22Rv1 (cell line): ENCODE measurements at regions not wholly inside any gene's neighbourhood (a gene's known extent, or its start where the extent isn't known, plus 50 kb on each side); places are given as distances from the start of the nearest gene placed in this dataset.

ENCODE experiments used
- H3K27ac ChIP-seq: fragments of 450-650 bp; 2 replicates; pipeline ENCODE4 v1.5.1; 2017
- ZFX ChIP-seq: fragments of 450-650 bp; IDR thresholded peaks from 2 replicates; pipeline ENCODE4 v1.6.1; 2017; ENCODE audit warnings: antibody characterized with exemption, borderline replicate concordance
- TF ChIP-seq, protein P1 (sequence below): fragments of 450-650 bp; IDR thresholded peaks from 2 replicates; pipeline ENCODE4 v1.5.1; 2017; ENCODE audit warnings: mild to moderate bottlenecking

DNA sequence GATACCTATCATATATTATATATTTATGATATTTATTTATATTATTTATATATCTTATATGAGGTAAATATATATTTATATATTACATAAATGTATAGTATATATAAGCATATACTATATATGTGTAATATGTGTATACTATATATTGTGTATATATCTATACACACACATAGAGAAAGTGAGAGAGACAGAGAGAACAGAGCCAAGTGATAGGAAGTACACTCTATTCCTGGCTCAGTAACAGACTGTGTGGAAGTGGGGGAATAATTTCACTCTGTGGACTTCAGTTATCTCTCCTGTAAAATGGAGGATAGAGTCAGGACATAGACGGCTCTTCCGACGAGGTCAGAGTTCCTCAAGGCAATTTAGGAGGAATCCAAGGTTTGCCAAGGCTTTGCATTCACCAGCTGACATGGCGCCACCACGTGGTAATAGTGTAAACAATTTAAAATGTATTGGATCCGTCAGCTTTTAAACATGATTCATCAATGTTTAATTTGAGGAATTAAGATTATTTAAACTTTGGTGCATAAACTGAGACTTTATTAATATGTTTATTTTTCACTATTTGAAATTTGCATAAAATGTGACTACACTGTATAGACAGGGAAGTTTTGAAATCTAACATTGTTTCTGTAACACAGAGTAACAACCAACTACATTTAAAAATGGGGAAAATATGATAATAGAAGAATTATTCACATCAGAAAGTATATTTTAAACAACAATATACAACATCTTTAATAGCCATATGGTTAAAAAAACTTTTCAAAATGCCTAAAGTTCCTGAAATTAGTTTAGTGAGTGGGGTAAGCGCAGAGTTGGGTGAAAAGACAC is 75.4 kb upstream of the TMEM244 start:
- no peak overlapping the region for H3K27ac ChIP-seq
- TF ChIP-seq, protein P1, sequence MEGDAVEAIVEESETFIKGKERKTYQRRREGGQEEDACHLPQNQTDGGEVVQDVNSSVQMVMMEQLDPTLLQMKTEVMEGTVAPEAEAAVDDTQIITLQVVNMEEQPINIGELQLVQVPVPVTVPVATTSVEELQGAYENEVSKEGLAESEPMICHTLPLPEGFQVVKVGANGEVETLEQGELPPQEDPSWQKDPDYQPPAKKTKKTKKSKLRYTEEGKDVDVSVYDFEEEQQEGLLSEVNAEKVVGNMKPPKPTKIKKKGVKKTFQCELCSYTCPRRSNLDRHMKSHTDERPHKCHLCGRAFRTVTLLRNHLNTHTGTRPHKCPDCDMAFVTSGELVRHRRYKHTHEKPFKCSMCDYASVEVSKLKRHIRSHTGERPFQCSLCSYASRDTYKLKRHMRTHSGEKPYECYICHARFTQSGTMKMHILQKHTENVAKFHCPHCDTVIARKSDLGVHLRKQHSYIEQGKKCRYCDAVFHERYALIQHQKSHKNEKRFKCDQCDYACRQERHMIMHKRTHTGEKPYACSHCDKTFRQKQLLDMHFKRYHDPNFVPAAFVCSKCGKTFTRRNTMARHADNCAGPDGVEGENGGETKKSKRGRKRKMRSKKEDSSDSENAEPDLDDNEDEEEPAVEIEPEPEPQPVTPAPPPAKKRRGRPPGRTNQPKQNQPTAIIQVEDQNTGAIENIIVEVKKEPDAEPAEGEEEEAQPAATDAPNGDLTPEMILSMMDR = peak; percentile 83
- TF ChIP-seq ZFX = no peak

DNA sequence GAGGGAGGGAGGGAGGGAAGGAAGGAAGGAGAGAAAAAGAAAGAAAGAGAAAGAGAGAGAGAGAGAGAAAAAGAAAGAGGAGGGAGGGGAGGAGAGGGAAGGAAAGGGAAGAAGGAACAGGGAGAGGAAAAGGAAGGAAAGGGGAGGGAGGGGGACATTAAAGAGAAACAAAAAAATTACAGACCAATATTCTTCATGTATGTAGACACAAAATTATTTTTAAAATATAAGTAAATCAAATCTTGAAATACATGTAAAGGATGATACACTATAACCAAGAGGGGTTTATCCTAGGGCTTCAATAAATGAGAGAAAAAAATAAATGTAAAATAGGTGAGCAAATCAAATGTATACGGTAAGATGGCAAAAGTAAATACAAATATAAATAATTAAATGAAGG is 71.2 kb upstream of the TMEM244 start:
- TF ChIP-seq ZFX = no peak
- TF ChIP-seq, protein P1 = no peak
- no peak overlapping the region for H3K27ac ChIP-seq

DNA sequence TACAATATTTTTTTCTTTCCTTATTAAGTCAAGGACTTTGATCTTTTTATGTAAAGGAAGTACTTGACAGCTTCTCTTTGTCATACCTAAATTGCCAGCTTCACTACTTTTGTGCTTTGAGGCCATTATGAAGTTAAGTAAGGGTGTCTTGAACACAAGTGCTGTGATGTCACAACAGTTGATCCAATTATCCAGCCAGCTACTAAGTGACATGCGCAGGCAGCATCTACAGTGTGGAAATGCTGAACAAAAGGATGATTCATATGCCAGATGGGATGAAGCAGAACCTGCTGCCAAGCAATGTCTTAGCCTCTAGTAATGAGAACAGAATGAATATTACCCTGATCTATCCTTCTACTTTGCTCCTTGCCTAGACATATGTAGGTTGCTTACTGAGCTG is 68.3 kb upstream of the TMEM244 start:
- no peak overlapping the region for H3K27ac ChIP-seq
- TF ChIP-seq, protein P1 = no peak
- no peak for TF ChIP-seq ZFX

DNA sequence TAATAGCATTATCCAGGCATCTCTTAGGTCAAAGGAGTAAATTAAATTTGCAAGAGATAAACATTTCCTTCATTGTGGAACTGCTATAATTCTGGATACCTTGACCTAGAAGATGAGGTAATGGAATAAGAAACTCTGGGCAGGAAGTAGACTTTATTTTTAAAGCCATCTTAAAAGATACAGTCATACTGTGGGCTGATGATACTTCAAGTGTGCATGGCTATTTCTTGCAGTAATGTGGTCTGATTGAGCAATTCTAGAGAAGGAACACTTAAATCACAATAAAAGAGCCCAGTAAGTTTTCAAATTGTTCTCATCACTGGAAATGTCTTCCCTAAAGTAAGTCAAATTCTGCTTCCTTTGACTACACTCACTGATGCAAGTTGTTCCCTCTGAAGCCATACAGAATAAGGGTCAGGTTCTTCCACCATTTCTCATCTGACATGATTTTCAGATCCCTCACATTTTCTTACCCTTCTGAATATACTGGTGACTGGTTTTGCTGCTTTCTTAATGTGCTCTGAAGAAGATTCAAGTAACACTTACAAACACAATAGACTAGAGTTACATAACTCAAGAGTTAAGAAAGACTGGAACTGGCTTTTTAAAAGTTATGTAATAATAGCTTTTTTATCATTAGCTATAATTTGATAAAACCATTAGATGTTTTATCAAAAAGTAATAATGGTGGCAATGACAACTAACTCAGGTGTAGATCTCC is 62.6 kb upstream of the TMEM244 start:
- no peak overlapping the region for H3K27ac ChIP-seq
- no peak for TF ChIP-seq ZFX
- TF ChIP-seq, protein P1 = no peak

DNA sequence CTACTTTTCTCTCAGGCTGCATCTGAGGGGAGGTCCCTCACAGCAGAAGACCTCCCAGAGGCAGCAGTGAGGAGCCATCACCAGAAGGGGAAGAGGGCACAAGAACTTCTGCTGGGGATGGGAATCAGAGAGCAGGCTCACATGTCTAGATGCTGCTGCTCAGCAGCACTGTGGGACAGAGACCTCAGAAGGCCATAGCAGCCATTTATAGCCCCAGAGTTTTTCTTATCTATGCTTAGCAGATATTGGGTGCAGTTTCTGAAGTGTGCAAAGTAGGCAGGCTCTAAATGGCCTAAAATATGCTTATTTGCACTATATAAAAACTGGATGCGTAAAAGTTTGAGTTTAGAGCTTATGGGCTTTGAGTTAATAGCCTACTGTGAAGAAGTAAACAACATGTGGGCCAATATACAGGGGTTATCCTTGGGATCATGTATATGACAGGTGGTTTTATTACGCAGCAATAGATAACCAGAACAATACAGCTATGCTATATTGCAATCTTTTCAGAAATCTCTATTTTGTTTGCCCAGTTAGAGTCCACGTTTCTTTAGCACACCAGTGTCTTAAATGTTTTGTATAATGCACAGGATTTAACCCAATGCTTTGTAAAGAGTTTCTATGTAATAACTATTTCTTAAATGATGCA is 60.2 kb upstream of the TMEM244 start:
- TF ChIP-seq ZFX = no peak
- TF ChIP-seq, protein P1 = no peak

DNA sequence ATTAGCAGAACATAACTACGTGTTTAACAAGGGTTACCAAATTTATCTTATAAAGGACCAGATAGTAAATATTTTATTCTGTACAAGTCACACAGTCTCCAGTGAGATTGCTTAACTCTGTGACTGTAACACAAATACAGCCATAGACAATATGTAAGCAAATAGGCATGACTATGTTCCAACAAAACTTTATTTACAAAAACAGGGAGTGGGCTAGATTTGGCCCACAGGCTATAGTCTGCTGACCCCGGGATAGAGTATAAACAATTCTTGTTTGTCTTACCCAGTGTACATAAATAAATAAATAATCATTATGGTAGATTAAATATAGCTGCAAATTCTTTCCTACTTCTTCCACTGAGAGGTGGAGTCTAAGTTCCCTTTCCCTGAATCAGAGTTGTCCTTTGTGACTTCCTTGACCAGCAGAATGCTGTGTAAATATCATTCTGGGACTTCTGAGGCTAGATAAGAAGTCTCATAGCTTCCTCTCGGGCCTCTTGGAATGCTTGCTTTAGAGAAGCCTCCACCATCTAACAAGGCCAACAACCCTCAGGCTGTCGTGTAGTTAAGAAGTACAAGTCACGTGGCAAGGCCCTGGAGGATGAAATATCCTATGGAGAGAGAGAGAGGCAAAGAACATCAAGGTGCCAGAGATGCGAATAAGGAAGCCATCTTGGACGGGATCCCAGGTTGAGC is 59.1 kb upstream of the TMEM244 start:
- peak overlapping the region; percentile 87 for H3K27ac ChIP-seq
- TF ChIP-seq ZFX = no peak
- TF ChIP-seq, protein P1 = 0 out of 2 replicates have a peak, but pooled peaks have one; percentile 0

More for the DNA sequence above, 60.2 kb upstream of the TMEM244 start:
- H3K27ac ChIP-seq = peak overlapping the region; percentile 87
